Fibroblast of skin of right quadriceps (primary cell): ENCODE measurements at regions not wholly inside any gene's neighbourhood (a gene's known extent, or its start where the extent isn't known, plus 50 kb on each side); places are given as distances from the start of the nearest gene placed in this dataset.

Experiments
- DNase-seq: peaks from one replicate; pipeline ENCODE4 v3.0.0-alpha.2; 2013

DNA sequence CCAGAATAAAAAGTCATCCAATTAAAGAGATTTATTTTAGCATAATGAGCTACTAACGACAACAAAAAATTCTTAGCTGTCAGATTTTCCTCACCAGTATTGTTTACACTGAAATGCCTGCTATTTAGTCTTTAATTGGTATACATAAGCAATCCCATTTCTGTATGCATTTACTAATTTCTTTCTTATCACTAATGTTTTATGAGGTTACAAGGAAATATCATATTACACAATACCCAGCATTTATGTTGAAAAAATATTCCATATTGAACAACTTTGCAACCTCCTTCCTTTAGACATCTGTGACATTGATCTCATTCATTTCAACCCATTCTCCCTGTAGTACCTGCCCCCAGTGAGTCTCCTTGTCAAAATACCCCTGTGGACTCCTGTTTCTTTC is 135.4 kb downstream of the SLITRK6 start:
- no peak for DNase-seq

DNA sequence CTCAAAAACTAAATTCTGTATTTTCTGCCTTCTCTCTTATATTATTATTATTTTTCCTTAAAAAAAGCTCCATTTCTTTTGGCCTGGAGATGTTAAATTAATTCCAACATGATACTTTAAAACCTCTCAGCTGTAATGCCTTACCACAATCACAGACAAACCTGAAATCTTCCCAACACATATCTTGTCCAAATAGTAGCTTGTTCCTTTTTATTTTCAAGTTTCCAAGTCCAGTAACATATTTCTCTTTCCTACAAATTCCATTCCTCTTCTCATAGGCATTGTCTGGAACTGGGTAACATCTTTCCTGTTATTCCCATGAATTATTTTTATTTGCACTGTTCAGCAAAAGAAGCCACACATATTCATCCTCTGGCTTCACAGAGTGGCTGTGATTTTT is 137.0 kb downstream of the SLITRK6 start:
- DNase-seq = no peak

DNA sequence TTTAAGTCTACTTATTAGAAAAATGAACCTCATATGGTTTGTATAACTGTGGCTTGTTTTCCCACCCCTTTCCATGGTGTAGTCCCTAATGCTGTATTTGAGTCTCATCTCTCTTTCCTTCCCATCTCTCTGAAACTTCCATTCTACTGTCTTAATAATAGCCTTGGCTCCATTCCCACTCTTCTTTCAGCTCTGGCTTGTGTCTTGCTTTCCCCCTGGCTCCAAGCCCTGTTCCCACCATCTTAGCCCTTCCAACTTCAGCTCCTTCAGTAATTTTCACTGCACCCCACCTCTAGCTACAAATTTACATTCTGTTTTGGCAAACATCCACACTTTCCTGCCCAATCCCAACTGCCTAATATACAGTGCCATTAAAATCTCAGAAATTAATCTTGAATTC is 137.5 kb downstream of the SLITRK6 start:
- no peak for DNase-seq

DNA sequence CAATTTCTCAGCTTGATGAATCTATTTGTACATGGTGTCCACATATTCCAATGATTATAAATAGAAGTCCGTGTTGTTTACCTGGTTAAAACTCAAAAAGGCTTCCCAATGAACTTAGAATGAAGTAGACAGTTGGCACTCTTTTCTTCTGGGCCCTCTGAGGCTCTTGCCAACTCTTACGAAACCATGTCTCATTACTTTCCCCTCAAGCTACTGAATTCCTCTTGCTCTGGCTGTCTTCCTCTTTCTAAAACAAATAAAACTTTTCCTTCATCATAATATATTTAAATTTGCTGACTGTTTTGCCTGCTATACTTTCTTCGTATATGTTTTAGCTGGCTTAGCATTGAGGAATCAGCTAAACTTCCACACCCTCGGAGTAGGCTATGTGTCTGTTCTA is 139.7 kb downstream of the SLITRK6 start:
- peak; percentile 3 for DNase-seq

DNA sequence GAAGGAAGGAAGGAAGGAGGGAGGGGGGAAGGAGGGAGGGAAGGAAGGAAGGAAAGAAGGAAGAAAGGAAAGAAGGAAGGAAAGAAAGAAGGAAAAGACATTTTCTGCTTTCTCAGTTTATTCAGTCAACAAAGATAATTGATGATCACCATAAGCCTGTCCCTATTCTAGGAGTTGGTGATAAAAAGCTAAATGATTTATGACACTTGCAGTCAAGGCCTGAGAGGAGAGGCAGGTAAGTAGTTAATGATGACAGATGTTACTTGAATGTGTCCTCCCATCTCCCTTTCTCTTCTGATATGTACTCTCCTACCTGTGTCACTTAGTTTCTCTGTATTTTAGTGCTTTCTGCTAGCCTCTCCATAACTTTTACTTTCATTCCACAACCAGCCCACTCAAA is 141.3 kb downstream of the SLITRK6 start:
- DNase-seq = no peak

DNA sequence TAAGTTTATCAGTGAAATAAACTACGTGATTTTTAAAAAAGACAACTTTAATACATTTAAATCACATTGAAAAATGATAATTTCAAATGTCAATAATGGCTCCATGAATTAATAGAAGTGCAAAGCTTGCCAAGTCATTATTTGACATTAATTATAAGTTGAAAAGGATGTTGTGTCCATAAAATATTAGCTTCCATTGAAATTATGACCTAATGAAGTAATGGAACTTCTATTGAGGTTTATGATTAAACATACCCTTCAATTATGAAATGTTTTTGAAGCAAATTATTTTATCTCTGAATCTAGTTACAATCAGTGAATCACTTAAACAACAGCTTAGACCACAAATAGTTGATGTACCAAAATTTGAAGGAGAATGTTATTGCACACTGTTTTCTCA is 144.2 kb downstream of the SLITRK6 start:
- no peak for DNase-seq

DNA sequence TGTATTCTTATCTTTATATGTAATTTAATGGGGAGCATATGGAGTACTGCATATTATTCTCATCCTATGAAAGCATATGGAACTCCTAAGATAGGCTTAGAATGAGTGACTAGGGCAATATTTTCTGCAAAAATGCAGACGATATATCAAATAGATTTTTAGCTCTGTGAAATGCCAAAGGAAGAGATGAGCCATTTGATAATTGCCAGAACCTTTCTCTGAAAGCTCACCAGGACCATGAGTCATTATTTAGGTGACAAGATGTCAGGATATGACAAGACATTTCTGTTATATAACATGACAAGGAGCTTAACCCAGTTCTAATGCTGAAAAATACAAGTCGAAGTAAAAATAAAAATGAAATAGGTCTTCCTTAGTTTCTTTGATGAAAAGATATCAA is 145.0 kb downstream of the SLITRK6 start:
- DNase-seq = no peak

DNA sequence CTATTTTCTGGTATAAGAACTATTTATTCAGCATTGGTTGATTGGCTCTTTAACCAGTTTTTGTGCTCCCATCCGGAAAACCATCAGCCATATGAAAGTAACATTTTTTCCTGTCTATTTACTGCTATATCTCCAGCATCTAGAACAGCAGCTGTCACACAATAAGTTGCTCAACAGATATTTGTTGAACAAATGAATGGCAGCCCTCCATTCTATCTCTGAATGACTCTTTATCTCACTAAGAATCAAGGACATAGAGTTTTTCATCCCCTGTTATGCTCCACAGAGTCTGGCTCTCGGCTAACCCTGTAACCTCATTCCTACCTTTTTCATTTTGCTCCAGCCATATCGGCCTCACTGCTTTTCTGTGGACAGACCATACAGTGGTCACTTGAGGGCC is 145.5 kb downstream of the SLITRK6 start:
- no peak for DNase-seq

DNA sequence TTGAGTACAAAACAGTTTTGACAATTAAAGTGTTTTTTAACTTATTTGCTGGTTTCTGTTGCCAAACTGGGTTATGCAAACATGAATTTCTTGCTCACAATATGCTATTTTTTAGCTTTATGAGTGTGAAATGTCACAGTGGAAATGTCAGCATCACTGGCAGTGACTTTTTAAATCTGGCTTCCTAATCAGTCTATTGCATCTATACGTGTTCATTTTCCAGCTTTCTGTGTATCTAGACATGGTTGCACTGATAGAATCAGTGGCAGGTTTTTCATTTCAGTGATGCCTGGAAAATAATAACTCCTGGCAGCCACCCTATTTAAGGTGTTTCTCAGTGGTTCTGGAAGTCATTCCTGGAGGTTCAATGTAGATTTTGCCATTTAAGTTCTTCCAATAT is 146.7 kb downstream of the SLITRK6 start:
- no peak for DNase-seq

DNA sequence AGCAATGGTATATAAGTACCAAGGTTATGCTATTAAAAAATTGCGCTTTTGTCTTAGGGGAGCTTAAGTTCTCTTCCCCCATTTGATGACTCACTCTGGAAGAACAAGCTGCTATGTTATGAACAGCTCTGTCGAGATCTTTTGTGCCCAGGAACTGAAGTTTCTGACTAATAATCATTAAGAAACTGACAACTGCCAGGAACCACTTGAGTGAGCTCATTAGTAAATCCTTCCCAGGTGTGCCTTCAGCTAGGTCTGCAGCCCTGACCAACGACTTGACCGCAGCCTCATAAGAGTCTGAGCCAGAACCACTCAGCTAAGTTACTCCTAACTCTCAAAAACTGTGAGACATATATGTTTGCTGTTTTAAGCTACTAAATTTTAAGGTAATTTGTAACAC is 147.8 kb downstream of the SLITRK6 start:
- no peak for DNase-seq

DNA sequence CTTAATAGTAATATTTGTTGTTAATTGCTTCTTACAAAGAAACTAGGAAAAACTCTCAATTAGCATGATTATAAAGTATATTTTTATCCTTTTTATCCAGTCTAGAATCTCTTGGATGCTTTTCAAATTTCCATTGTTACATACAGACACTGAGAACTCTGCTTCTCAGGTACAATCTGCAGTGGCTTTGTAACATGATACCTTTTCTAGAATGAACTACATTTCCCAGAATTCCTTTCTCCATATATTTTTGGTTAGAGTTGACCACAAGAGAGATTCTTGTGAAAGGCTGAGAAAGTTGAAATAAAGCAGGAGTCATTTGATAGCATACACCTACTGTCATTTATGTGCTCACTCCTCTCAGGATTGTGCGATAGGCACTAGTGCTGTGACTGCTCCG is 148.6 kb downstream of the SLITRK6 start:
- DNase-seq = no peak

DNA sequence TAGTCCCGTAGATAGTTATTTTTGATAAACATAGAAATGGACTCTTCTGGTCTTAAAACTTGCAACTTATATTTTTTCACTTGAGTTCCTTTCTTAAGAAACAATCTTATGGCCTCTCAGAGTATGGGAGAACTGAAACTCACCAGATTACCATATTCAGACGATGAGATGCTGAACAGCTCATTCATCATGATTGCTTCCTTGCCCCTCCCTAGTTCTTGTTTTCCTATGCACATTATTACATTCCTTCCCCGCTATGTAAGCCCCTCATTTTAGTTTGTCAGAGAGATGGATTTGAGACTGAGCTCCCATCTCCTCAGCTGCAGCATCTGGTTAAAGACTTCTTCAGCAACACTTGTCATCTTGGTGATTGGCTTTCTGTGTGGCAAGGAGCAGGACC is 158.5 kb downstream of the SLITRK6 start:
- no peak for DNase-seq

DNA sequence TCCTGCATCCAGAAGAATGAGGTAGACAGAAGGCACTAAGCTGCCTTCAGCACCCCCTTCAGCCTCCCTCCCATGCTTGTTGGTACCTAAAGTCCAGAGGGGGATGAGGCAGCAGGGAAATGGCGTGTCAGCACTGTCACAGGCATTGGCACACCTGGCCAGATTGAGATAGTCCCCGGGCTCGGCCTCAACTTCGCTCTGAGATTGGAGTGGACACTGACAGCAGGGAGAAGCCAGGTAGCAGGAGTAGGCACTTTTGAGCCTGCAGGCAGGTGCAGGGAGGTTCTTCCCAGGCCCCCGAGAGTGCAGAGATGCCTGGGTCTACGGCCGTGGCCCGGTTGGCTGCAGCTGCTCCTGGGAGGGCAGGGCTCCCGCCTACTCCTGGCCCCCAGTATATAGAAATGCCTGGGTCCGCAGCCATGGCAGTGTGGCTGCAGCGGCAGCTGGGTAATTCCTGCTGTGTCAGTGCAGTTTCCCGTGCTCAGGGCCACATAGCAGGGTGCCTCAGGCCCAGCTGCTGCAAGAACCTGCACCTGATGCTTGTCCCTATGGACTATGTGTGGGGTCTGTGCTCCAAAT is 160.3 kb downstream of the SLITRK6 start:
- no peak for DNase-seq

DNA sequence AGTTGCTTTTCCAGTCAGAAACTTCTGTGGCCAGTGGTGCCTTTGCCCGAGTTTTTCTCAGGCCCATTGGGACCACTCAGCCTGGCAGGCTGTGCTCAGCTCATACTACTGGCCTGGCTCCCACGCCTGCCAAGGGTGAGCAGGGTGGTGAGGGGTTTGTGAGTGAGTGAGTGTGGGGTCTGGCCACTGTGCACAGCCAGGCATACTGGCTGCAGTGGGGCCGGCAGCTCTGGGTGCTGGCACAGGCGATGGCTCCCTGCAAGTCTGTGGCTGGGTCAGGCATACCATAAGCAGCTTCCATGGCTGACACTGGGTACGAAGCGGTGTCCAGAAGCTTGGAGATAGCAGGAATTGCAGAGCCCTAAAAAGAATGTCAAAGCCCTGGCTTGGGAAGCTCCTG is 161.0 kb downstream of the SLITRK6 start:
- no peak for DNase-seq

DNA sequence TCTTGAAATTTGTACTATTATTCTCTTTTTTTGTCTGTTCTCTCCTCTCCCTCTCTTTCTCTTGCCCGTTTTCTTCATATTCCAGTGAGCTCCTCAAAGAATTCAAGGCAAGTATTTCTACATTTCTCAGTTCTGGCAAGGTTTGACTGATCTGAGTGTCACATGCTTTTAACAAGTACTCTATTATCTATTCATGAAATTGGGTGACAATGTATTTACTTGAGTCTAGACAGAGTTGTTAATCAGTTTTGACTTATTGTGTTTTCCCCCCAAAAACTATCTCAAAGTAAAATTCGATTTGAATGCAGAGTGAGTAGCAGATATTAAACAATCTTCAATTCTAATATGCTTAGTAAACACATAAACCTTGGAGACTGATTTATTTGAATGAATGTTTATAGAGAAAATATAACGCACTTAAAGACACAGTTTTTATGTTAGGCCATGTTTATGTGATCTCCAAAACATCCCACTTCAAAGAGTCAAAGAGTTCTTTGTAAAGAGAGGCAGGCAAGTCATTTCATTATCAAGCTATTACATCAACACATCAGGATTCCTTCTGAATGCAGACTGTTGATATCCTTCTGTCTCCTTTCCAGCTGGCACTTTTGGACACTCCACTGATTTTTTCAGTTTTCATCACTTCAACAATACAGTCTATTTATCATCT is 166.6 kb downstream of the SLITRK6 start:
- no peak for DNase-seq

DNA sequence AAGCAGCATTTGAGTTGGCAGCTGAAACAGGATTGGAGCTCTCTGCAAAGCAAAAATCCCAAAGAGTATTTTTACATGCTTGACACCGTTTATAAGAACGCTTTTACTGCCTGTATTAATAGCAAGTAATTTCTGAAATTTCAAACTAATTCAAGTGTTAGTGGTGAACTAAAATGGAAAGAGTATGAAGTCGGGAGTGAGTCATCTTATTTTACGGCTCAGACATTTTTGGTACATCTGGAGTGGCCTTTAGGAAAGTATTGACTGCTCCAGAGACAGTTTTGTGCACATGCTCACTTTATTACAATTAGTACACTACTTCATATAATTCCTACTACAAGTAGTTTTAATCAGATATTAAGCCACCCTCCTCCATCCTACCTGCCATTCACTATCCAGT is 167.4 kb downstream of the SLITRK6 start:
- peak; percentile 35 for DNase-seq

DNA sequence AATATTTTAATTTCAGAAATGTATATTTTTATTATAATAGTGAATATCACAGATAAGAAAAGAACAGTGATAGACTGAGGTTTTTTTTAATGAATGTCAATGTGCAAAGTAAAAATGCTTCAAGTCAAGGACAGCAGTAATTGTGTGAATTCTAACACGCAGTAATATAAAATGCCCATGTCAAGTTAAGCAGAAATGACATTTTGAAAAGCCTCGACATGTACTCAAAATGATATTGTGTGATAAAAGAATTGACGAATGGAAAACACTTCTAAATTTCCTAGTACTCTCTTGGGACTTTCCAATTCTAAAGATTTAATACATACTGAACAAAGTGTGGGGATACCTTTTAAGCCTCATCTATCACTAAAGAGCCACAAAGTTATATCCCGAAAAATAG is 172.6 kb downstream of the SLITRK6 start:
- DNase-seq = no peak

DNA sequence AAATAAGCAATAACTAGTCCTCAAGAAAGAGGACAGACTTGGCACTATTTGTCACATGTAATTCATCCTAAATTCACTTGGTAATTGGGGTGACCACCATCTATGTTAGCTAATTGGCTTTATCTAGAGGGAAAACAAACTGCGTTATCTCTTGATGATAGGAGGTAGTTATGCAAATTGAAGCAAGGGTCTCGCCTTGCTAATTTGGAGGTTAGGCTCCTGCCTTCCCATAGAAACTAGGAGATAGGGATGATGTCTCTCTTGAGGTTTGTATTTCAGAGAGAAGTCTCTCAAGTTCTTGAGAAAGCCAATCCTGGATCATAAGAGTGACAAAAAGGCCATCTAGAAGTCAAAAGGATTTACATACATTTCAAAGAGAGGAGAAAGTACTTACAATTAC is 179.9 kb downstream of the SLITRK6 start:
- DNase-seq = no peak

DNA sequence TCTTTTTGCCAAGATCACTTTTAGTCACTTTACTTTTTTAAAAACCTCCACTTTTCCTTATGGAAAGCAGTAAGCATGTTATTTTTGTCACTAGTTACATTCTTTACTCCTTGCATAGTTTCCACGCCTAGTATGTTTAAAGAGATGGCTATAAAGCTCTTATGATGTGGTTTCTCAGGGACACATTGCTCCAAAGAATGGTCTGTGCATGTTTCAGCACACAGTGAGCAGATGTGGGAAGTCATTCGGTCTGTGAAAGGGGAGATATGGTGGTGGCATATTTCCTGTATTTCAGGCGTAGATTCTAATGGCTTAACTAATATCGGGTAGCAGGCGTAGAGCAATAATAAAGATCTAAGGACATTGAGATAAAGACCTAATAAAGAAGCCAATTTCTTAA is 180.7 kb downstream of the SLITRK6 start:
- DNase-seq = no peak

DNA sequence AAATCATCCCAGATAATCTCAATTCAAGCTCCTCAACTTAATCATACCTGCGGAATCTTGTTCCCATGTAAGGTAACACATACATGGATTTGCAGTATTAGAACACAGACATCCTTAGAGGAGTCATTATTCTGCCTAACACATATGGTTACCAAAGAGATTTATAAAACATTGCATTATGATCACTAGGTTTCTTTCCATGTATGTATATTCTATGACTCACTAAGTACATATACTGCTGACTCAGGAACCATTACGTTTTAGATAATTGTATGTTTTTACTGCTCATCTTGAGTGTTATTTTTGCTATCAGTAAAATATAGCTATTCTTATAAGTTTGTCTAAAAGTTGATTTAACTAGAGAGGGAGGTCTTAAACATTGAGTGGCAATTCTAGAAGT is 182.9 kb downstream of the SLITRK6 start:
- DNase-seq = peak; percentile 18

DNA sequence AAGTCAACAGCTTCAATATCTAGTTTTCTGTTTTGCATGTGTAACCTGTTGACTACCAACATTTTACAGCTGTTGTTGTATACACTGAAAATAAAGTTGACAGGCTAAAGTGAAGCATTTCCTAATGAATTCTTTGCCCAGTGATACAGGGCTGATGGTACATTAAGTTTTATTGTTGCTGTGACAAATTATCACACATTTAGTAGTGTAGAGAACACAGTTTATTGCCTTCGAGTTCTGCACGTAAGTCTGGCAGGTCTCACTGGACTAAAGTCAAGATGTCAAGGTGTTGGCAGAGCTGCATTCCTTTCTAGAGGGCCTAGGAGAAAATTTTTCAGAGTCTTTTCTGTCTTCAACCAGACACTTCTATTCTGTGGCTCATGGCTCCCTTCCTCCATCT is 184.2 kb downstream of the SLITRK6 start:
- DNase-seq = no peak

DNA sequence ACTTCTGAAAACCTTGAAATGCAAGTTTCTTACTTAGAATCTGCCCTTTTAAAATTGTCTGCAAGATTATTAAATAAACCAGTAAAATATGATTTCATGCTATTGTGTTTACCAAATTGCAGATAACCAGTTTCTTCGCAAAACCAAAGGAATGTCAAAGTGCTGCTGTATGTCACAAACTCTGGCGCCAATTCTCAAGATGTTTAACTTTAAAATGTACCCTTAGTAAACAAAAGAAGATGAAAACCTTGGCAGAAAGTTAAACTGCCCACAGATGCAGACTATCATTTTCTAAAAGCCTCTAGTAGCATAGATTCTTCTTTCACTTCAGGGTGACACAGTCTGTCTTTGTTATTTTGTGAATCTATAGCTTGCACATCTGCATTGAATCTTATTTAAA is 189.2 kb downstream of the SLITRK6 start:
- no peak for DNase-seq

DNA sequence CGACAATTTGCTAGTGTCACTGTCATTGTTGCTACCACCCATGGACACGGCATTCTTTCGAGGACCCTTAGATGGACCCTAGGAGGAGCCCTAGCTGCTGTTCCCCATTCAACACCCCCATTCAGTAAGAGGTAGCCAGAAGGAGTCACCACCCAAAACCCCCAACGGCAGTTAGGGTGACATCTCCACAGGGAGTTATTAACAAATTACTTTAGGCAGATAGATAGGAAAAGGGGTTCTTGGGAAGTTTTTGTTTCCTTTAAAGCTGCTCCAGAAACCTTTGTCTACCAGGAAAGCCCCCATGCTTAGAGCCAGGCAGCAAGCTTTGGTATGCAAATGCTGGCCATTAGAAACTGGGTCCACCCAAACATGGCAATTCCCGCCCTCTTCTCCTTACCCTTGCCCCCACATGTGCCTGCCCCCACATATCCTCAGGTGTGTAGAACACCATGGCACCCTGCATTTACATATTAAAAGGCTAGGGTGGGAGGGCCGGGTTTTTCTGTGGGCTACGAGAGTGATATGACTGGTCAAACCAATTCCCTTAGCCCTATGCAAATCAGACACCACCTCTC is 190.9 kb downstream of the SLITRK6 start:
- no peak for DNase-seq

DNA sequence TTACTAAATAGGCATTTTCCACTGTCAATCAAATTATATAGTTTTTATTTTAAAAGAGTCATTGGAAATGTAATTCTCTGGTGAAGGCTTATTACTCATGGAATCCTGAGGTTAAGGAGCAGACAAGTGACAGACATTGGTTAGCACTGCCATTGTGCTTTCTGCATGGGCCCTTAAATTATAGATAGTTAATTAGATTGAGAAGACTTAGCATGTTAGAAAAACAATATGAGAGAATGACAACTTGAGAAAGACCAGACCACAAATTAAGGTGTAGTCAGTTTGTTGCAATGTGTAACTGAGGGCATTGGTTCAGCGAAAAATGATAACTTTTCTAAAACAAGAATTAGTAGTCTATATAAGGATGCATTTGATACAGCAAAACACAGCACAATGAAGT is 195.5 kb downstream of the SLITRK6 start:
- no peak for DNase-seq

DNA sequence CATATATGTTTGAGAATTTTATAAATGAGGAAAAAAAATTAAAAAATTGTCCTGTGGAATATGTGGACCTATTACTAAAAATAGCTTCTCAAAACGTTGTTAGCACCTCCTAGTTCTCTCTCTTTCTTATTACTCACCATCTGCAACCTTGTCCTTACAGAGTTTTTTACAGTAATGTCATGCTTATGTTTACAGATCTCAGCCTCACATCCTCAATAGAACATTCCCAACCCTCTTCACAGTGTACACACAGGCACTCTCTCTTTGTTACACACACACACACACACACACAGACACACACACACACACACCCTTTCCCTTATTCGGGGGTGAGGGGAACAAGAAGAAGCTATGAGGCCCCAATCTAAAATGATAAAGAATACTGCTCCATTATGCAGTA is 197.7 kb downstream of the SLITRK6 start:
- DNase-seq = no peak
